NCI-H510A (cell line): ENCODE measurements at regions not wholly inside any gene's neighbourhood (a gene's known extent, or its start where the extent isn't known, plus 50 kb on each side); places are given as distances from the start of the nearest gene placed in this dataset.
"Not testable (repeated sequence)": the region's sequence is repeated elsewhere in the genome, so short reads cannot be mapped to it uniquely, and the experiment has no call there.

Experiments used
- DNase-seq: peaks from one replicate; lab custom pipeline; 2025; lab: John Stamatoyannopoulos, UW

DNA sequence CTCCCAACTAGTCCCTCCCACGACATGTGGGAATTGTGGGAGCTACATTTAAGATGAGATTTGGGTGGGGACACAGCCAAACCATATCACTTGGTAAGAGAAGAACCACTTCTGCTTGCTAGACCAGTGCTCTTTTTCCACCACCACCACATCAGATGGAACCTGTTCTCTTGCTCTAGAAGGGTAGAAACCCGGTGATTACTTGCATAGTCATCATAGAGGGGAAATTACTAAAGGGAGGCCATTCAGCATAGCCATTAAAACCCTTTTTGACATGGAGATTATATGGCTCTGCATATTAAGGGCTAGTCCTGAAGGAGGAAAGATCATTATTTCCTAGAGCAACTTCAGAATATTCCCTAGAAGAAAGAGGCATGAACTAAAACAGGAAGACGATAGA lies 1188.0 kb downstream of the CDH11 start:
- DNase-seq, result no peak

- no peak for DNase-seq
These were observed 1193.4 kb downstream of the CDH11 start for GRCh38 chr16:63928421-63928820.

- no peak for DNase-seq
These were observed 1196.6 kb downstream of the CDH11 start for GRCh38 chr16:63925221-63925620.

- no peak for DNase-seq
These were observed 1199.3 kb downstream of the CDH11 start for GRCh38 chr16:63922560-63922959.

DNA sequence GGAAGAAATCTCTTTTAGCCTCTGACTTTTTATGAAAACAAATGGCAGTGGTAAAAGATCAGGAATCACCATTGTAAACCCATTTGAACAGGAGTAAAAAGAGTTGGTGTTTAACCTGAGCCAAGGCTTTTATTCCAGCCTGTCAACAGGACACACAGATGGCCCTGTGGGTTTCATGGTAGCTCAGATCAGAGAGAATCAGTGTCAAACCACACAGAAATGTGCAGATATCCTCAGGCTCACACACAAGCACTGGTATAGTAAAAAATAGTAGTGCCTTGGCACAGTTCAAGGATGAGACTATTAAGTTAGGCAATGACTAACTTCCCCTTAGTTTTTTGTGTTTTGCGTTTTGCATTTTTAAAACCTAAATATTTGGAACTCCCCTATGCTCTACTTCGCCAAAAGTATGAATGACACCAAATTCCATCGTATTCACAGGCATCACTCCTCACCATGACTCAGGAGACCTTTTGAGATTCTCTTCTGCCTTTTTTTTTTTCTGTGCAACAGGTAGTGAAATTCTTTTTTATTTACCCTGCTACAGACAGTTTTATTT lies 1200.0 kb downstream of the CDH11 start:
- no peak for DNase-seq

DNA sequence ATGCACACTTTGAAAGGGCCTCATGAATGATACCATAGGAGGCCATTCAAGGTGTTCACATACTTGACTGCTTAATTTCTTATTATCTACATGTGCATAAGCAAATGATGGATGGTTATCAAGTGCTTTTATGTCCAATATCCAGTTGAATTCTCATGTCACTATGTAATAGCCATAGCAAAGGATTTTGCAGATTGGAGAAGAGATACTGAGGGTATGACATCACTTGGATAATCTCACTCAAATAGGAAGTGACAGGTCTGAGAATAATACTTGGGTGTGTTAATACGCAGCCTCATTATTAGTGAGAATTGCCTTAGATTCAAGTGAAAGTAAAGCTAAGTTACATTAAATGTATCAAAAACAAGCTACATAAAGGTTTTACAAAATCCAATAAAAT lies 1208.6 kb downstream of the CDH11 start:
- no peak for DNase-seq

- no peak for DNase-seq
These were observed 1214.6 kb downstream of the CDH11 start for GRCh38 chr16:63907251-63907650.

- DNase-seq, result no peak
These were observed 1216.9 kb downstream of the CDH11 start for GRCh38 chr16:63904930-63905329.

- DNase-seq, result no peak
These were observed 1217.7 kb downstream of the CDH11 start for GRCh38 chr16:63904182-63904581.

GRCh38 chr16:63896383-63897109 lies 1225.3 kb downstream of the CDH11 start:
- no peak for DNase-seq

DNA sequence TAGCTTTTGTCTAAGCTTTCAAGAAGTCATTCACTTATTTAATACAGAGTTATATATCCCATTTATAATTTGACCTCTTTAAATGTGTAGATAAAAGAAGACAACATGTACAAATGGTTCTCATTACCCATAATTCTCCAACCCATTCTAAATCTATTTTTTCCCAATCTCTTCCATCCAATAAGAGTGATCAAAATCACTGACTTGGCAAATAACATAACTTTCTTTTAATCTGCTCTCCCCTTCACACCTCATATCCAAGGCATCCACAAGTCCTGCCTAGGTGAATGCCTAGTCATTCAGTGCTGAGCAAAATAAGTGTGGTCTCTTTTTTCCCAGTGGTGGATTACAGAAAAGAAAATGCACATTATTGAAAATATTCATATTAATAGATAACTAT lies 1231.1 kb downstream of the CDH11 start:
- DNase-seq, result no peak

- no peak for DNase-seq
These were observed 1231.8 kb downstream of the CDH11 start for GRCh38 chr16:63890081-63890480.

DNA sequence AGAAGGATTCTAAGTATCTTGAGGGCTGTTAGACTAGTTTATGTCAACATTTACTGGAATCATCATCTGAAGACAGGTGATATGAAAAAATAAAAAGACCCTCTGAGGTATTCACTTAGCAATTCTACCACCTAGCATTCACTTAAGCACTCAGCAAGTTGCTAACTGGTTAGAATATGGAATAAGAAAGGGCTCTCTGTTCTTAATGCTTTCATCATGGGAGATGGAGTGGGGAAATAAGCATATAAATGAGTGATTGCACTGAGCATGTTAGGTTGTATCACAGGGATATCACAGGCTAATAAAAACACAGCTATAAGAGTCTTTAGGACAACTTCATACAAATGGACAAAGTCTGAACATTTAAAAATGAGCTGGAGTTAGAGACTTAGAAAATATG lies 1238.8 kb downstream of the CDH11 start:
- DNase-seq, result no peak

- DNase-seq, result no peak
These were observed 1239.3 kb downstream of the CDH11 start for GRCh38 chr16:63882576-63882975.

DNA sequence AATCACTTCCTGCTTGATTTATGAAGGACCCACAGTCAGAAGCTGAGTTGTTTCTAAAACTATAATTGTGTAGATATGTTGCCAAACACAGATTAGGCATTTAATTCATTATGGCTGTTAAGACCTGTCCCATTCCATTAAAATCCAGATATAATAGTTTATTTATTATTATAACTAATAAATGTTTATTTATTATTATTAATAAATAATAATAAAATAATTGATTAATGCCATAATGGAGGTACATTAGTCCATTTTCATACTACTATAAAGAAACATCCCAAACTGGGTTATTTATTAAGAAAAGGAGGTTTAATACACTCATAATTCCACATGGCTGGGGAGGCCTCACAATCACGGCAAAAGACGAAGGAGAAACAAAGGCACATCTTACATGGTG lies 1240.9 kb downstream of the CDH11 start:
- no peak for DNase-seq

DNA sequence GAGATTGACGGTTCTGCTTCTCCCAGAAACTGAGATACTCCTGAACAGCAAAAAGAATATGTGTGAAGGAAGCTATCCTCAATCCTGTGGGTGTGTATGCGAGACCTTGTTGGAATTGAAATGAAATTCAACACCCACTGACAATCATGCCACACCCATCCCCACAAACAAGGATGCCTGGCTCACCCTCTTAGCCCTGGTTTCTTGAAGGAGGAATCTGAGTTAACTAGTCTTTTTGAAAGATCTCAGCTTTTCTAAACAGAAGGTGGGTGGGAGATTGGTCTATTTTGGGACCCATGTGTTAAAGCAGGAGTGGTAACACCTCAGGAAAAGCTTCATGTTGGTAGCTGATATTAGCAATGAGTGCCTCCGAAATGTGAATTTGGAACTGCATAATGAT lies 1244.5 kb downstream of the CDH11 start:
- DNase-seq, result no peak

DNA sequence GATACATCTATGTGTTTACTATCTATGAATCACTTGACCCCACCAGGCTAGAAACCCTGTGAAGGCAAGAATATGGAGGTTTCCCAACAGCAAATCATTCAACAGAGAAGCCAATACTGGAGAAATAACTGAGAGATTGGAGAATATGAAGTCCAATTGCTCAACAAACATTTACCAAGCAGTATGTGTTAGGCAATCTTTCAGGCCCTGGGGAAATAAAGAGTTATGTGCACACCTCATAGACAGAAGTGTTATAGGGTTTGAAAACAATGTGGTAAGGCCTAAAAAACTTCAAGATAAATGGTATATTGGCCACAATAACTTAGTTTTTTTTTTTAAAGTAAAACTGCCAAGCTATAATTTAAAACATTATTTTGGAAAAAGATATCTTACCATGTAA lies 1245.8 kb downstream of the CDH11 start:
- no peak for DNase-seq

DNA sequence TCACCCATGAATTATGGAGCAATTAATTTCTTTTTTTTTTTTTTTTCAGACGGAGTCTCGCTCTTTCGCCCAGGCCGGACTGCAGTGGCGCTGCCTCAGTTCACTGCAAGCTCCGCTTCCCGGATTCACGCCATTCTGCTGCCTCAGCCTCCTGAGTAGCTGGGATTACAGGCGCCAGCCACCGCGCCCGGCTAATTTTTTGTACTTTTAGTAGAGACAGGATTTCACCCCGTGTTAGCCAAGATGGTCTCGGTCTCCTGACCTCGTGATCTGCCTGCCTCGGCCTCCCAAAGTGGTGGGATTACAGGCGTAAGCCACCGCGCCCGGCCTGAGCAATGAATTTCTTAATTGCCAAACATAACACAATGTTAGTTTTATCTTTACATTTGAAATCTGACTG lies 1261.2 kb downstream of the CDH11 start:
- DNase-seq, result not testable (repeated sequence)

DNA sequence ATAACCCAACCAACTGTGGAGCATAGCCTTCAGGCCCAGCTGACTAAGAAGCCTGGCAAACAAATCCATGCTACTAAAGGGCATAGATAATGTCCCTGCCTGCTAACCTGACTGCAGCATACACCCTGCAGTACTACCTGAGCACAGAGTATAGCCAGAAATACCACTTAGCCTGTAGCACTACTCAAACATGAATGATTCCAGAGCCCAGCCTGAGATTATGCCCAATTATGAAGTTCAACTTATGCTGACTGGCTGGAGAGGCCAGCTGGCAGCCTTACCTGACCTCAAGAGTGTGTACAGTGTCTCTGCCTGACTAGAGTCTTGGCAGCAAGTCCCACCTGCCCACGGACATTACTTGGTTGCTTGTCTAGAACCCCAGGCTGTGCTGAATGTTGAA lies 1265.3 kb downstream of the CDH11 start:
- no peak for DNase-seq

DNA sequence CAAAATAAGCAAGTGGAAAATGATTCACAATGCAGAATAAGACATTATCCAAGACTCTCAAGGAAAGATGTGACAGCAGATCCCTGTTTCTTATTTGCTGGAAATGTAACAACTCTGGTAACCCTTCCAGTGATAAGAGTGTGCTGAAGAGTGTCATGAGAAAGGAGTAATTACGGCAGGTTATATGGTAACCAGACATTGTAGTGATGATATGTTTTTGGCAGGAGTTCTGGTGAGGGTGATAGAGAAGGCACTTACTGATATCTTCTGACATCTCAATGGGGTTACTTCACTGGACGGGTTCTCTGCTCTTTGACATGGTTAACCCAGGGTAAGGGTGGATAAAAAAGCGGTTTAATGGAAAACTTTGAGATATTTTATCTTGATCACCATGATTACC lies 1270.9 kb downstream of the CDH11 start:
- DNase-seq, result no peak

- DNase-seq, result no peak
These were observed 1280.6 kb downstream of the CDH11 start for GRCh38 chr16:63841271-63841670.

DNA sequence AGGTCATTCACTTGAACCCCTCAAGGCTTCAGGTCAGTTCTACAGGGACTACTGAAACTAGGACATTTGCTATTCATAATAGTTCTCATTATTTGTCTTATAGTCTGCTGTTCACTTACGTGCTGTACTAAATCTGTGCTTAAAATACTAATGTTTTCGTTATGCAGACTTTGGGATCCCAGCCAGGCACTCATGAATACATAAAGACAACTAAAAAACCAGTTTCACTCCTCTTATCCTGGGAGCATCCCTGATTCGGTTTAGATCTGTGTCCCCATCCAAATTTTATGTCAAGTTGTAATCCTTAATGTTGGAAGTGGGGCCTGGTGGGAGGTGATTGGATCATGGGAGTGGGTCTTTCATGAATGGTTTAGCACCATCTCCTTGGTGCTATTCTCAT lies 1291.8 kb downstream of the CDH11 start:
- no peak for DNase-seq

DNA sequence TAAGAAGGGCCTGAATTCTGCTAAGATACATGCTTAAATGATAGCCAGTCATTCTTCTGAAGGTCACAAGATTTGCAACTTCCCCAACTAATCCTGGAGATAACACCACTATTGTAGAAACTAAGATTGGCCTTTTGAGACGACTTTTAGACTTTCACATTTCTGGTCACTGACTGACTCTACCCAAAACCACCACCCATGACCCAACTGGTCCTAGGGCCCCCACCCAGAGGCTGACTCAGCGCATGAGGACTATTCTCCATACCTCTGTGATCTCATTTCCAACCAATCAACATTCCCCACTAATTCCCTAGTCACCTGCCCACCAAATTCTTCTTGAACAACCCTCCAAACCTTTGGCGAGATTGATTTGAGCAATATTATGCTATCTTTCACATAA lies 1299.0 kb downstream of the CDH11 start:
- DNase-seq, result no peak

DNA sequence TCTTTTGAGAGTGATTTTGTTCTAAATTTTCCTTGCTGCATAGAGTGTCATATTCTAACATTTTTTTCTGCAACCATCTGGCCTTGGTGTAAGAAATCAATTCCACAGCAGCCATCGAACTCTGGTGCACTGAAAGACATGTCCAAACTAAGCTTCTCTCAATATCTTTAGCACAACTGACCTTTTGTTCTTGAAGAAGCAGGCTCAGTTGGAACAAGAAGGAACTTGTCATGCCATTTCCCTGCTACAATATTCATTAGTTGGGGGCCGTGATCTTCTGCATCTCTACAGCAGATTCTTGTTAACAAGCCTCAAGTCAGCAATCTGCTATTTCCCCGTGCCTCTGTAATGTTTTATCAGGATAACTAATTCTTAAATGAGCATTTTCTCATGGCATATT lies 1305.6 kb downstream of the CDH11 start:
- DNase-seq, result no peak
